ENCODE measurements at regions not wholly inside any gene's neighbourhood (a gene's known extent, or its start where the extent isn't known, plus 50 kb on each side); places are given as distances from the start of the nearest gene placed in this dataset.

DNA sequence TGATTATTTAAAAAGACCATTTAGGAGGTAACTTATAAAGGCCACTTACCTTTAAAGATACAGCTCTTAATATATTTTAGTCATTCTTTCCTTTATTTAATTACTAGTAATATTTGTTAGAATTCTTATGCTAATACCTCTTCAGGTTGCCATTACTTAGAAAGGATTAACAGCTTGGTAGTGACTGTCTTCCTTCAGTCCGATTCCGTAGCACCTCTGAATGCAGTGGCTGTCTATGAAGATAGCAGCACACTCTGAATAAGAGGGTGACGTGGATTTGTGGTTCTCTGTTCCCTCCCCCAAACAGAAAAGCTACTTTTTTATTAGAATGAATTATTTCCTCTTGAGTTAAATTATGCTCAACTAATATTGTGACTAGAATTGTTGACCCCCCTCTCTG is 92.6 kb upstream of the TENM3 start:
- DNase-seq (ENCODE audit: low read depth) (no peak), FAIRE-seq (no peak)
- Histone ChIP-seq H4K20me1 (ENCODE audit: insufficient read depth, low read length) (peaks cover 4% of the 10 kb centered on the region), H3K36me3 (ENCODE audit: insufficient read depth, low read length) (no peaks in the 10 kb centered on the region), H2AFZ (ENCODE audit: low read depth, low read length) (no peak overlapping the region), H3K79me2 (ENCODE audit: insufficient read depth, low read length) (peaks cover 99% of the 10 kb centered on the region), H3K27me3 (ENCODE audit: insufficient read depth, low read length) (no peaks in the 10 kb centered on the region), H3K27ac (ENCODE audit: low read depth, low read length) (no peak overlapping the region), H3K4me3 (ENCODE audit: insufficient read depth, low read depth, low read length) (no peak overlapping the region), H3K9me3 (ENCODE audit: insufficient read depth, low read depth, low read length) (no peaks in the 10 kb centered on the region), H3K9ac (ENCODE audit: low read length) (no peak overlapping the region), H3K4me2 (ENCODE audit: low read length) (no peak overlapping the region), H3K4me1 (ENCODE audit: insufficient read depth, low read length) (peaks cover 6% of the 10 kb centered on the region)
- Mint-ChIP-seq H3K4me3 (ENCODE audit: unreplicated experiment) (no peak overlapping the region), H3K27ac (ENCODE audit: unreplicated experiment) (no peak overlapping the region), H3K4me1 (ENCODE audit: low read depth, unreplicated experiment) (peaks cover 12% of the 10 kb centered on the region), H3K9me3 (ENCODE audit: unreplicated experiment) (no peaks in the 10 kb centered on the region), H3K36me3 (ENCODE audit: low read depth, unreplicated experiment) (no peaks in the 10 kb centered on the region), H3K27me3 (ENCODE audit: low read depth, unreplicated experiment) (no peaks in the 10 kb centered on the region)
- no peak for TF ChIP-seq EZH2 (IDR thresholded peaks at IDR 0.05; ENCODE audit: insufficient read depth, low read length)
- TF ChIP-seq, protein P1, sequence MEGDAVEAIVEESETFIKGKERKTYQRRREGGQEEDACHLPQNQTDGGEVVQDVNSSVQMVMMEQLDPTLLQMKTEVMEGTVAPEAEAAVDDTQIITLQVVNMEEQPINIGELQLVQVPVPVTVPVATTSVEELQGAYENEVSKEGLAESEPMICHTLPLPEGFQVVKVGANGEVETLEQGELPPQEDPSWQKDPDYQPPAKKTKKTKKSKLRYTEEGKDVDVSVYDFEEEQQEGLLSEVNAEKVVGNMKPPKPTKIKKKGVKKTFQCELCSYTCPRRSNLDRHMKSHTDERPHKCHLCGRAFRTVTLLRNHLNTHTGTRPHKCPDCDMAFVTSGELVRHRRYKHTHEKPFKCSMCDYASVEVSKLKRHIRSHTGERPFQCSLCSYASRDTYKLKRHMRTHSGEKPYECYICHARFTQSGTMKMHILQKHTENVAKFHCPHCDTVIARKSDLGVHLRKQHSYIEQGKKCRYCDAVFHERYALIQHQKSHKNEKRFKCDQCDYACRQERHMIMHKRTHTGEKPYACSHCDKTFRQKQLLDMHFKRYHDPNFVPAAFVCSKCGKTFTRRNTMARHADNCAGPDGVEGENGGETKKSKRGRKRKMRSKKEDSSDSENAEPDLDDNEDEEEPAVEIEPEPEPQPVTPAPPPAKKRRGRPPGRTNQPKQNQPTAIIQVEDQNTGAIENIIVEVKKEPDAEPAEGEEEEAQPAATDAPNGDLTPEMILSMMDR (IDR thresholded peaks at IDR 0.05; ENCODE audit: insufficient read depth, low read depth, low read length) = no peak

DNA sequence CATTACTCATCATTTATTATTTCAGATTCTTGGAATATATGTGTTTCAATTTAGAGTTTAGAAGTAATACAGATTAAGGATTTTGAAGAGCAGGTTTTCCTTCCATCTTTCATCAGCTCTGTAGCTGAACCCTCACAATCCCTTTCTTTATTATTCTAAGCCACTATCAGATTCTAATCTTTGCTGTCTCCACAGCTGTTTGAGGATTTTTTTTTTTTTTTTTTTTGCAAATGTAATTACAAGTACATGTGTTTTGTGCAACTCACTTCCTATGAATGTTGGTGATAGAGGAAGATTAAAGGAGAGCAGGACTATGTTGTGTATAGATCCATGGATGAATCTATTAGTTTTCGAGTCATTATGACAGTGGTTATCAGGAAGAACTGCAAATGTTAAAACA is 87.4 kb upstream of the TENM3 start:
- no peak for TF ChIP-seq EZH2 (IDR thresholded peaks at IDR 0.05; ENCODE audit: insufficient read depth, low read length)
- TF ChIP-seq, protein P1 (IDR thresholded peaks at IDR 0.05; ENCODE audit: insufficient read depth, low read depth, low read length) = no peak
- H3K27me3 ChIP-seq (ENCODE audit: insufficient read depth, low read length) = no peaks in the 10 kb centered on the region
- DNase-seq (ENCODE audit: low read depth) (no peak), FAIRE-seq (no peak)
- H3K27ac Mint-ChIP-seq (ENCODE audit: unreplicated experiment) = no peak overlapping the region
- no peak overlapping the region for H3K27ac ChIP-seq (ENCODE audit: low read depth, low read length)
- no peak overlapping the region for H3K4me2 ChIP-seq (ENCODE audit: low read length)
- no peak overlapping the region for H2AFZ ChIP-seq (ENCODE audit: low read depth, low read length)
- peaks cover 4% of the 10 kb centered on the region for H4K20me1 ChIP-seq (ENCODE audit: insufficient read depth, low read length)
- H3K4me1 Mint-ChIP-seq (ENCODE audit: low read depth, unreplicated experiment) = peaks cover 5% of the 10 kb centered on the region
- no peaks in the 10 kb centered on the region for H3K9me3 ChIP-seq (ENCODE audit: insufficient read depth, low read depth, low read length)
- no peak overlapping the region for H3K4me3 Mint-ChIP-seq (ENCODE audit: unreplicated experiment)
- H3K36me3 ChIP-seq (ENCODE audit: insufficient read depth, low read length) = no peaks in the 10 kb centered on the region
- H3K36me3 Mint-ChIP-seq (ENCODE audit: low read depth, unreplicated experiment) = peaks cover 11% of the 10 kb centered on the region
- no peaks in the 10 kb centered on the region for H3K4me1 ChIP-seq (ENCODE audit: insufficient read depth, low read length)
- H3K4me3 ChIP-seq (ENCODE audit: insufficient read depth, low read depth, low read length) = no peak overlapping the region
- no peaks in the 10 kb centered on the region for H3K9me3 Mint-ChIP-seq (ENCODE audit: unreplicated experiment)
- peaks cover 96% of the 10 kb centered on the region for H3K79me2 ChIP-seq (ENCODE audit: insufficient read depth, low read length)
- no peaks in the 10 kb centered on the region for H3K27me3 Mint-ChIP-seq (ENCODE audit: low read depth, unreplicated experiment)
- no peak overlapping the region for H3K9ac ChIP-seq (ENCODE audit: low read length)

DNA sequence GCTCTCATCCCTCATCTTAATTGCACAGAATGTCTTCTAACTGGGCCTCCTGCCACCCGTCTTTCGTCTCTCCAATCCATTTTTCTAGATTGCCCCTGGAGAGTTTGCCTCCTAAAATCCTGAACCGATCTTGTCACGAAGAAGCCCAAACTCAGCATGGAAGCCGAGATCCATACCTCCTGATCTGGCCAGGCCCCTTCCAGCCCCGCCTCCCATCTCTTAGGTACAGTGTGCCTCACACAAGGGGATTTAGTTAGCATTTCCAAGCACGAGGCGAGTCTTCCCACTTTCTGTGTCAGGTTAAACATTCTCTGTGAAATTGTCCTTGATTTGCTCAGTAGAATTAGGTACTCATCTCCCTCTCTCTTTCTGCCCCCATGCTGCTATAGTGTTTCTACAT is 80.0 kb upstream of the TENM3 start:
- Histone ChIP-seq H3K9me3 (ENCODE audit: insufficient read depth, low read depth, low read length) (no peaks in the 10 kb centered on the region), H3K4me3 (ENCODE audit: insufficient read depth, low read depth, low read length) (no peak overlapping the region), H3K9ac (ENCODE audit: low read length) (no peak overlapping the region), H3K79me2 (ENCODE audit: insufficient read depth, low read length) (peaks cover 87% of the 10 kb centered on the region), H3K27ac (ENCODE audit: low read depth, low read length) (no peak overlapping the region), H3K27me3 (ENCODE audit: insufficient read depth, low read length) (no peaks in the 10 kb centered on the region), H3K36me3 (ENCODE audit: insufficient read depth, low read length) (no peaks in the 10 kb centered on the region), H3K4me1 (ENCODE audit: insufficient read depth, low read length) (no peaks in the 10 kb centered on the region), H4K20me1 (ENCODE audit: insufficient read depth, low read length) (peaks cover 35% of the 10 kb centered on the region), H2AFZ (ENCODE audit: low read depth, low read length) (no peak overlapping the region), H3K4me2 (ENCODE audit: low read length) (no peak overlapping the region)
- DNase-seq (ENCODE audit: low read depth) (no peak), FAIRE-seq (no peak)
- H3K27ac Mint-ChIP-seq (ENCODE audit: unreplicated experiment) = no peak overlapping the region
- H3K9me3 Mint-ChIP-seq (ENCODE audit: unreplicated experiment) = no peaks in the 10 kb centered on the region
- H3K36me3 Mint-ChIP-seq (ENCODE audit: low read depth, unreplicated experiment) = peaks cover 17% of the 10 kb centered on the region
- TF ChIP-seq EZH2 (IDR thresholded peaks at IDR 0.05; ENCODE audit: insufficient read depth, low read length) = no peak
- TF ChIP-seq, protein P1 (IDR thresholded peaks at IDR 0.05; ENCODE audit: insufficient read depth, low read depth, low read length) = no peak
- H3K4me3 Mint-ChIP-seq (ENCODE audit: unreplicated experiment) = no peak overlapping the region
- no peaks in the 10 kb centered on the region for H3K27me3 Mint-ChIP-seq (ENCODE audit: low read depth, unreplicated experiment)
- peaks cover 12% of the 10 kb centered on the region for H3K4me1 Mint-ChIP-seq (ENCODE audit: low read depth, unreplicated experiment)
